Mucosa of gallbladder (tissue), 1 donor: ENCODE measurements at regions not wholly inside any gene's neighbourhood (a gene's known extent, or its start where the extent isn't known, plus 50 kb on each side); places are given as distances from the start of the nearest gene placed in this dataset.
"Not testable (repeated sequence)": the region's sequence is repeated elsewhere in the genome, so short reads cannot be mapped to it uniquely, and the experiment has no call there.

Experiments used
- DNase-seq: peaks from one replicate; pipeline ENCODE4 v3.0.0-alpha.2; 2020; ENCODE audit warnings: low spot score
- donor health status: DM: no; HTN: no; CAD: no.

GRCh38 chrX:25141684-25142083 lies 125.9 kb upstream of the ARX start:
- no peak for DNase-seq

- DNase-seq = no peak
These were observed 115.3 kb upstream of the ARX start for GRCh38 chrX:25131055-25131454.

- DNase-seq = no peak
These were observed 114.9 kb upstream of the ARX start for GRCh38 chrX:25130619-25131018.

GRCh38 chrX:25125483-25125882 lies 109.7 kb upstream of the ARX start:
- DNase-seq = no peak

GRCh38 chrX:25124391-25124790 lies 108.6 kb upstream of the ARX start:
- no peak for DNase-seq

GRCh38 chrX:25112156-25112555 lies 96.4 kb upstream of the ARX start:
- no peak for DNase-seq

- no peak for DNase-seq
These were observed 92.7 kb upstream of the ARX start for GRCh38 chrX:25108481-25108880.

- DNase-seq = no peak
These were observed 89.5 kb upstream of the ARX start for GRCh38 chrX:25105221-25105620.

GRCh38 chrX:25096522-25097045 lies 80.8 kb upstream of the ARX start:
- DNase-seq = no peak

- DNase-seq = not testable (repeated sequence)
These were observed 75.4 kb upstream of the ARX start for GRCh38 chrX:25091152-25091551.

- no peak for DNase-seq
These were observed 68.7 kb upstream of the ARX start for GRCh38 chrX:25084446-25084845.

- DNase-seq = no peak
These were observed 67.9 kb upstream of the ARX start for GRCh38 chrX:25083661-25084060.

GRCh38 chrX:25079020-25079419 lies 63.3 kb upstream of the ARX start:
- no peak for DNase-seq

GRCh38 chrX:25076941-25077500 lies 61.3 kb upstream of the ARX start:
- no peak for DNase-seq

GRCh38 chrX:25072247-25072646 lies 56.5 kb upstream of the ARX start:
- no peak for DNase-seq

- no peak for DNase-seq
These were observed 54.3 kb upstream of the ARX start for GRCh38 chrX:25070038-25070437.

GRCh38 chrX:25069209-25069608 lies 53.4 kb upstream of the ARX start:
- DNase-seq = no peak

- DNase-seq = no peak
These were observed 52.6 kb upstream of the ARX start for GRCh38 chrX:25068340-25068739.

- DNase-seq = no peak
These were observed 51.8 kb upstream of the ARX start for GRCh38 chrX:25067271-25068172.

GRCh38 chrX:25066131-25066530 lies 50.4 kb upstream of the ARX start:
- DNase-seq = no peak
